ENCODE measurements at regions not wholly inside any gene's neighbourhood (a gene's known extent, or its start where the extent isn't known, plus 50 kb on each side); places are given as distances from the start of the nearest gene placed in this dataset.

- TF ChIP-seq CTCF (IDR thresholded peaks at IDR 0.05), result no peak
- no peak for TF ChIP-seq POLR2AphosphoS5 (IDR thresholded peaks at IDR 0.05)
- no peak for TF ChIP-seq POLR2A (IDR thresholded peaks at IDR 0.05)
Measured at GRCh38 chr13:22776394-22777186, 404.2 kb upstream of the SGCG start.
